ENCODE measurements at regions not wholly inside any gene's neighbourhood (a gene's known extent, or its start where the extent isn't known, plus 50 kb on each side); places are given as distances from the start of the nearest gene placed in this dataset.

GRCh38 chr18:40955351-40955750 is 999.7 kb upstream of the PIK3C3 start:
- TF ChIP-seq CTCF (IDR thresholded peaks at IDR 0.05; ENCODE audit: low read depth, low read length, poor library complexity, severe bottlenecking) = no peak
- no peak for TF ChIP-seq EZH2phosphoT487 (IDR thresholded peaks at IDR 0.05; ENCODE audit: borderline replicate concordance, low read length)

Data from DOHH2 (cell line).